Right lobe of liver (tissue), 4 donors: ENCODE measurements at regions not wholly inside any gene's neighbourhood (a gene's known extent, or its start where the extent isn't known, plus 50 kb on each side); places are given as distances from the start of the nearest gene placed in this dataset.

ENCODE experiments used
- POLR2A ChIP-seq: fragments of 450-650 bp; IDR thresholded peaks from one replicate; pipeline ENCODE4 v1.6.1; 2017; ENCODE audit warnings: antibody characterized with exemption, mild to moderate bottlenecking
- TF ChIP-seq, protein P1 (sequence below), 4 donors: fragments of 200-600 bp in 3 of 4; fragments of 450-650 bp in 1 of 4; IDR thresholded peaks; one replicate each; pipeline versions ENCODE4 v1.5.1 to v1.8.0; 2016 to 2022; ENCODE audit warnings: antibody characterized with exemption in 4 of 4, mild to moderate bottlenecking in 2 of 4
- donor health status: DM: no; HTN: no; CAD: no.
- donor health status: DM: no; HTN: no; CAD: no.
- donor health status: DM: no; HTN: yes; CAD: no.

DNA sequence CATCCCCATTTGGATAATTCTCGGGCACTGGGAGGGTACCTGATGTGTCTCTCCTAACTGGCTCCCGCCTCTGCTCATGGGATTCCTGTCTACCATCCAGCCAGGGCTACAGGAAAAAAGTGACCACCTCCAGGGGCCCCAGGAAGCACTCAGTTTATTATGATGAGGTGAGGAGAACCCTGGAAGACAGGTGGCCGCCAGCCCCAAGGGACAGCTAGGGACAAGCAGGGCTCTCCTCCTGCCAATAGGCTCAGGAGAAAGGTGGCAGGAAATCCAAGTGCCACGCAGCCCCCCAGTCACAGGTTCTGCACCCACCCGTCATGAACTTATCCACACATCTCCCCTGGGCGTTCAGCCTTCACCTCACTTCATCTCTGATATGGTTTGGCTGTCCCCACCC lies 61.5 kb upstream of the ZNF354A start:
- TF ChIP-seq, protein P1, sequence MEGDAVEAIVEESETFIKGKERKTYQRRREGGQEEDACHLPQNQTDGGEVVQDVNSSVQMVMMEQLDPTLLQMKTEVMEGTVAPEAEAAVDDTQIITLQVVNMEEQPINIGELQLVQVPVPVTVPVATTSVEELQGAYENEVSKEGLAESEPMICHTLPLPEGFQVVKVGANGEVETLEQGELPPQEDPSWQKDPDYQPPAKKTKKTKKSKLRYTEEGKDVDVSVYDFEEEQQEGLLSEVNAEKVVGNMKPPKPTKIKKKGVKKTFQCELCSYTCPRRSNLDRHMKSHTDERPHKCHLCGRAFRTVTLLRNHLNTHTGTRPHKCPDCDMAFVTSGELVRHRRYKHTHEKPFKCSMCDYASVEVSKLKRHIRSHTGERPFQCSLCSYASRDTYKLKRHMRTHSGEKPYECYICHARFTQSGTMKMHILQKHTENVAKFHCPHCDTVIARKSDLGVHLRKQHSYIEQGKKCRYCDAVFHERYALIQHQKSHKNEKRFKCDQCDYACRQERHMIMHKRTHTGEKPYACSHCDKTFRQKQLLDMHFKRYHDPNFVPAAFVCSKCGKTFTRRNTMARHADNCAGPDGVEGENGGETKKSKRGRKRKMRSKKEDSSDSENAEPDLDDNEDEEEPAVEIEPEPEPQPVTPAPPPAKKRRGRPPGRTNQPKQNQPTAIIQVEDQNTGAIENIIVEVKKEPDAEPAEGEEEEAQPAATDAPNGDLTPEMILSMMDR (IDR thresholded peaks at IDR 0.05), result no peak
- TF ChIP-seq POLR2A, result no peak
